ENCODE measurements at regions not wholly inside any gene's neighbourhood (a gene's known extent, or its start where the extent isn't known, plus 50 kb on each side); places are given as distances from the start of the nearest gene placed in this dataset.

DNA sequence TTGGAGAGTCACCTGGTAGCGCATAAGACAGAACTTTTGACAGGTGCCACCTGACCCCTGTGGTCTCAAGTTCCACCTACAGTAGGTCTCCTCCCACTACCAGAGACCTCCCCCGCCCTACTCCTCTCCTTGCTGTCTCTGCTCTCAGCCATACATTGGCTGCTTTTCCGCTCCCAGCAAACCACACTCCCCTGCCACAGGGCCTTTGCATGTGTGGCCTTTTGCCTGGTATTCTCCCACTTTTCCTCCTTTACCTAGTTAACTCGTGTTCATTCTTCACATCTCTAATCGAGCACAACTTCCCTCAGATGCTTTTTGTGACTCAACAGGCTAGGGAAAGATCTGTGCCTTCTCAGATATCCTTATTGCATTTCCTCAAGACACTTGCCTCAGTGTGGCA is 218.3 kb upstream of the EEF2KMT start:
- TF ChIP-seq POLR2A (IDR thresholded peaks at IDR 0.05): no peak
- TF ChIP-seq, protein P1, sequence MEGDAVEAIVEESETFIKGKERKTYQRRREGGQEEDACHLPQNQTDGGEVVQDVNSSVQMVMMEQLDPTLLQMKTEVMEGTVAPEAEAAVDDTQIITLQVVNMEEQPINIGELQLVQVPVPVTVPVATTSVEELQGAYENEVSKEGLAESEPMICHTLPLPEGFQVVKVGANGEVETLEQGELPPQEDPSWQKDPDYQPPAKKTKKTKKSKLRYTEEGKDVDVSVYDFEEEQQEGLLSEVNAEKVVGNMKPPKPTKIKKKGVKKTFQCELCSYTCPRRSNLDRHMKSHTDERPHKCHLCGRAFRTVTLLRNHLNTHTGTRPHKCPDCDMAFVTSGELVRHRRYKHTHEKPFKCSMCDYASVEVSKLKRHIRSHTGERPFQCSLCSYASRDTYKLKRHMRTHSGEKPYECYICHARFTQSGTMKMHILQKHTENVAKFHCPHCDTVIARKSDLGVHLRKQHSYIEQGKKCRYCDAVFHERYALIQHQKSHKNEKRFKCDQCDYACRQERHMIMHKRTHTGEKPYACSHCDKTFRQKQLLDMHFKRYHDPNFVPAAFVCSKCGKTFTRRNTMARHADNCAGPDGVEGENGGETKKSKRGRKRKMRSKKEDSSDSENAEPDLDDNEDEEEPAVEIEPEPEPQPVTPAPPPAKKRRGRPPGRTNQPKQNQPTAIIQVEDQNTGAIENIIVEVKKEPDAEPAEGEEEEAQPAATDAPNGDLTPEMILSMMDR (IDR thresholded peaks at IDR 0.05): no peak

DNA sequence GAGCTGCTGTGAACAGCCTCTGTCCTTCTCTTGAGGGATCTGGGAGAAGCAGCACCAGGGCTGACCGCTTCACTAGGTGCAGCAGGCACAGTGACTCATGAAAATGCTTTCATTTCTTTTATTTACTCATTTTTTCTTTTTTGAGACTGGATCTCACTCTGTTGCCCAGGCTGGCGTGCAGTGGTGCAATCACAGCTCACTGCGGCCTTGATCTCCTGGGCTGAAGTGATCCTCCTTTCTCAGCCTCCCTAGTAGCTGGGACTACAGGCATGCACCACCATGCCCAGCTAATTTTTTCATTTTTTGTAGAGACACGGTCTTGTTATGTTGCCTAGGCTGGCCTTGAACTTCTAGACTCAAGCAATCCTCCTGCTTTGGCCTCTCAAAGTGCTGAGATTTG is 216.8 kb upstream of the EEF2KMT start:
- DNase-seq: no peak
- TF ChIP-seq POLR2A (IDR thresholded peaks at IDR 0.05): no peak
- TF ChIP-seq, protein P1 (IDR thresholded peaks at IDR 0.05): no peak
- Histone ChIP-seq H3K27ac (no peak overlapping the region), H3K4me3 (no peak overlapping the region), H3K4me1 (no peaks in the 10 kb centered on the region), H3K9me3 (no peaks in the 10 kb centered on the region), H3K36me3 (ENCODE audit: low read depth, missing control alignments) (no peaks in the 10 kb centered on the region), H3K27me3 (no peaks in the 10 kb centered on the region)
- intact Hi-C loops (cut with DNase I; ENCODE audit: low total_unique reads): no loop called here
- WGBS, 2 donors: 76 to 79% methylated on average over 4 of the region's 4 CpGs

More for the DNA sequence above, 218.3 kb upstream of the EEF2KMT start:
- Histone ChIP-seq H3K4me1 (no peaks in the 10 kb centered on the region), H3K9me3 (no peaks in the 10 kb centered on the region), H3K4me3 (no peak overlapping the region), H3K36me3 (ENCODE audit: low read depth, missing control alignments) (no peaks in the 10 kb centered on the region), H3K27me3 (no peaks in the 10 kb centered on the region), H3K27ac (no peak overlapping the region)
- 77 to 83% methylated on average over 5 of the region's 5 CpGs for WGBS, 2 donors
- DNase-seq: no peak
- intact Hi-C loops (cut with DNase I; ENCODE audit: low total_unique reads): no loop called here

DNA sequence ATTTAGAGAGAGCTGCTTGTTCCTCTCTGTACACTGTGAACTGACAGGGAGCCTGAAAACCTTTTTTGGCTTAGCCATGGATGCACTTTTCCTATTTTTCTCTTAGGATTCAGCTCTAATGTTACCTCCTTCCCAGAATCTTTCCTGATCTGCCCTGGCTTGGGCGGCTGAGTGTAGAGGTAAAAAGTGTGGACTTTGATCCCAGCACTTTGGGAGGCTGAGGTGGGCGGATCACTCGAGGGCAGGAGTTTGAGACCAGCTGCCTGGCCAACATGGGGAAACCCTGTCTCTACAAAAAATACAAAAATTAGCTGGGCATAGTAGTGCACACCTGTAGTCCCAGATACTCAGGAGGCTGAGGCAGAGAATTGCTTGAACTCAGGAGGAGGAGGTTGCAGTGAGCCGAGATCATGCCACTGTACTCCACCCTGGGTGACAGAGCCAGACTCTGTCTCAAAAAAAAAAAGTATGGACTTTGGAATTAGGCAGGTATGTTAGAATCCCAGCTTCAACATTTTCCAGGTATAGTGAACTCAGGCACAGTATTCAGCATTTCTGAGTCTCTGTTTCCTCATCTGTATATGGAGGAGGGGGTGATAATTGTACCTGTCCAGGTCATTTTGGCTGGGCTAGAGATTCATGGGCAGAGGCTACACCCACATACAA is 212.5 kb upstream of the EEF2KMT start:
- Histone ChIP-seq H3K4me1 (no peaks in the 10 kb centered on the region), H3K36me3 (ENCODE audit: low read depth, missing control alignments) (no peaks in the 10 kb centered on the region), H3K27me3 (no peaks in the 10 kb centered on the region), H3K4me3 (no peak overlapping the region), H3K9me3 (no peaks in the 10 kb centered on the region), H3K27ac (no peak overlapping the region)
- TF ChIP-seq POLR2A (IDR thresholded peaks at IDR 0.05): no peak
- TF ChIP-seq, protein P1 (IDR thresholded peaks at IDR 0.05): no peak
- no peak for DNase-seq
- WGBS, 2 donors: 76 to 78% methylated on average over 4 of the region's 4 CpGs
- intact Hi-C loops (cut with DNase I; ENCODE audit: low total_unique reads): no loop called here

DNA sequence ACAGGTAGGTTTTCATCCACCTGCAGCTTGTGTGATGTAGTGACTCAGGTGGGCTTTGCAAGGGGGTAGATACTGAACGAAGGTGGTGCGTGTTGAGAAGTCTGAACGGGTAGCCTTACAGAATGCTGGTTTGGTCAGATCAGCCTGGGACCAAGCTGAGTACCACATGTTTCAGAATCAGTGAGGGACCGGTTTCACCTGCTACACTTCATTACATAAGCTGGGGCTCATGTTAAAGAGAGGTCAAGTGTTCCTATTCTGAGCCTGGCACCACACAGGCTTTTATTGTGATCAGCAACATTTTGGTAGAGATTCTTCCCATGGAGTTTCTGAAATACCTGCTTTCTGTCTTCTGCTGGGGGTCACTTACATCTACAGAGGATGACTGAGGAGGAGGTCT is 207.4 kb upstream of the EEF2KMT start:
- WGBS, 2 donors: 76 to 86% methylated on average over 4 of the region's 4 CpGs
- H3K9me3 ChIP-seq: no peaks in the 10 kb centered on the region
- H3K4me1 ChIP-seq: no peaks in the 10 kb centered on the region
- no peak overlapping the region for H3K4me3 ChIP-seq
- no peaks in the 10 kb centered on the region for H3K27me3 ChIP-seq
- no peak overlapping the region for H3K27ac ChIP-seq
- TF ChIP-seq POLR2A (IDR thresholded peaks at IDR 0.05): no peak
- TF ChIP-seq, protein P1 (IDR thresholded peaks at IDR 0.05): no peak
- intact Hi-C loops (cut with DNase I; ENCODE audit: low total_unique reads): no loop called here
- DNase-seq: no peak
- H3K36me3 ChIP-seq (ENCODE audit: low read depth, missing control alignments): no peaks in the 10 kb centered on the region
